GM23338 (cell line): ENCODE measurements at regions not wholly inside any gene's neighbourhood (a gene's known extent, or its start where the extent isn't known, plus 50 kb on each side); places are given as distances from the start of the nearest gene placed in this dataset.

Source experiments
- ATAC-seq: fragments of 200-7000 bp; cut with Tn5 transposase; 3 replicates; pipeline ENCODE4 v1.9.1; 2020
- DNase-seq: peaks from one replicate; pipeline ENCODE4 v3.0.0-alpha.2; 2015; ENCODE audit warnings: low spot score
- H2AFZ ChIP-seq: fragments of 200-600 bp; sonication (generic); 2 replicates; pipeline ENCODE4 v1.8.0; 2016; ENCODE audit warnings: antibody characterized with exemption, mild to moderate bottlenecking, moderate library complexity
- H3F3A ChIP-seq: fragments of 200-600 bp; sonication (generic); replicated peaks from 2 replicates; pipeline ENCODE4 v1.8.0; 2017; ENCODE audit warnings: antibody characterized with exemption, mixed run types, low read depth
- H3K27ac ChIP-seq: fragments of 200-600 bp; sonication (generic); 2 replicates; pipeline ENCODE4 v1.6.1; 2016; ENCODE audit warnings: low read depth
- H3K27me3 ChIP-seq: fragments of 200-600 bp; sonication (generic); 2 replicates; pipeline ENCODE4 v1.8.0; 2016; ENCODE audit warnings: mild to moderate bottlenecking, mixed run types, moderate library complexity; ENCODE audit not compliant: insufficient read depth
- H3K36me3 ChIP-seq: fragments of 200-600 bp; sonication (generic); 2 replicates; pipeline ENCODE4 v1.8.0; 2016; ENCODE audit warnings: mild to moderate bottlenecking; ENCODE audit not compliant: insufficient read depth
- H3K4me1 ChIP-seq: fragments of 200-600 bp; sonication (generic); 2 replicates; pipeline ENCODE4 v1.8.0; 2016; ENCODE audit warnings: mild to moderate bottlenecking, moderate library complexity; ENCODE audit not compliant: insufficient read depth
- H3K4me2 ChIP-seq: fragments of 200-600 bp; sonication (generic); 2 replicates; pipeline ENCODE4 v1.7.1; 2017; ENCODE audit warnings: mixed run types
- H3K4me3 ChIP-seq: fragments of 200-600 bp; sonication (generic); 2 replicates; pipeline ENCODE4 v1.6.1; 2016; ENCODE audit warnings: mixed run types
- H3K79me2 ChIP-seq: fragments of 200-600 bp; sonication (generic); replicated peaks from 2 replicates; pipeline ENCODE4 v1.8.0; 2017; ENCODE audit warnings: mild to moderate bottlenecking; ENCODE audit not compliant: insufficient read depth
- H3K9me2 ChIP-seq: fragments of 200-600 bp; sonication (generic); 2 replicates; pipeline ENCODE4 v1.8.0; 2017; ENCODE audit not compliant: insufficient read depth
- H4K20me1 ChIP-seq: fragments of 200-600 bp; sonication (generic); replicated peaks from 2 replicates; pipeline ENCODE4 v1.8.0; 2017; ENCODE audit warnings: mild to moderate bottlenecking; ENCODE audit not compliant: insufficient read depth
- H3K27ac Mint-ChIP-seq: 2 replicates; pipeline ENCODE4 v1.8.0; 2020; ENCODE audit warnings: inconsistent platforms, mild to moderate bottlenecking, moderate library complexity, mixed read lengths
- H3K27me3 Mint-ChIP-seq: 3 replicates; pipeline ENCODE4 v1.8.0; 2022; ENCODE audit warnings: low read depth, mild to moderate bottlenecking, moderate library complexity, mixed read lengths, inconsistent platforms; ENCODE audit not compliant: insufficient read depth, poor library complexity
- H3K36me3 Mint-ChIP-seq: 3 replicates; pipeline ENCODE4 v1.8.0; 2021; ENCODE audit warnings: low read depth, mild to moderate bottlenecking, inconsistent platforms, moderate library complexity, mixed read lengths
- H3K4me1 Mint-ChIP-seq: 3 replicates; pipeline ENCODE4 v1.8.0; 2020; ENCODE audit warnings: mild to moderate bottlenecking, inconsistent platforms, mixed read lengths
- H3K4me3 Mint-ChIP-seq: 3 replicates; pipeline ENCODE4 v1.8.0; 2021; ENCODE audit warnings: moderate library complexity, mild to moderate bottlenecking, inconsistent platforms, mixed read lengths
- H3K9me3 Mint-ChIP-seq: 3 replicates; pipeline ENCODE4 v1.8.0; 2020; ENCODE audit warnings: moderate library complexity, mild to moderate bottlenecking, inconsistent platforms, mixed read lengths
- CREB1 ChIP-seq: fragments of 250-450 bp; sonication (Bioruptor Pico); IDR thresholded peaks from 2 replicates; pipeline ENCODE4 v1.5.0; 2020; ENCODE audit warnings: low read depth, mild to moderate bottlenecking, moderate library complexity
- EZH2 ChIP-seq: fragments of 200-600 bp; sonication (generic); IDR thresholded peaks from one replicate; pipeline ENCODE4 v1.8.0; 2017; ENCODE audit warnings: antibody characterized with exemption, mild to moderate bottlenecking, low read depth; ENCODE audit not compliant: unreplicated experiment
- EZH2phosphoT487 ChIP-seq: fragments of 200-600 bp; sonication (generic); IDR thresholded peaks from one replicate; pipeline ENCODE4 v1.8.1; 2018; ENCODE audit warnings: antibody characterized with exemption; ENCODE audit not compliant: unreplicated experiment
- JUNB ChIP-seq: IDR thresholded peaks from one replicate; pipeline ENCODE4 v1.6.1; 2016; ENCODE audit warnings: antibody characterized with exemption; ENCODE audit not compliant: unreplicated experiment
- NANOG ChIP-seq: IDR thresholded peaks from 2 replicates; pipeline ENCODE4 v1.6.1; 2016; ENCODE audit warnings: antibody characterized with exemption, borderline replicate concordance
- POLR2AphosphoS5 ChIP-seq: IDR thresholded peaks from 2 replicates; pipeline ENCODE4 v1.6.1; 2016; ENCODE audit warnings: antibody characterized with exemption, low read depth
- STAT1 ChIP-seq: IDR thresholded peaks from one replicate; pipeline ENCODE4 v1.6.1; 2016; ENCODE audit warnings: antibody characterized with exemption; ENCODE audit not compliant: unreplicated experiment
- ZNF114 ChIP-seq: fragments of 250-450 bp; sonication (Bioruptor Pico); IDR thresholded peaks from 2 replicates; pipeline ENCODE4 v1.5.0; 2020; ENCODE audit warnings: mild to moderate bottlenecking, moderate library complexity
- ZNF331 ChIP-seq: fragments of 250-450 bp; sonication (Bioruptor Pico); IDR thresholded peaks from 2 replicates; pipeline ENCODE4 v1.5.0; 2020; ENCODE audit warnings: low read depth, mild to moderate bottlenecking, moderate library complexity
- TF ChIP-seq, protein P1 (sequence below): fragments of 250-450 bp; sonication (Bioruptor Pico); IDR thresholded peaks from 2 replicates; pipeline ENCODE4 v1.5.0; 2020; ENCODE audit warnings: mild to moderate bottlenecking, moderate library complexity
- TF ChIP-seq, protein P2 (sequence below): IDR thresholded peaks from one replicate; pipeline ENCODE4 v1.6.1; 2018; ENCODE audit warnings: antibody characterized with exemption; ENCODE audit not compliant: unreplicated experiment
- TF ChIP-seq, protein P3 (sequence below): IDR thresholded peaks from 2 replicates; pipeline ENCODE4 v1.6.1; 2016; ENCODE audit warnings: antibody characterized with exemption
- TF ChIP-seq, protein P4 (sequence below), 2 experiments: fragments of 200-600 bp in 1 of 2; sonication (generic) in 1 of 2; conservative IDR thresholded peaks; 2 replicates each; pipeline versions ENCODE4 v1.5.1 to v1.6.1; 2016 to 2017; ENCODE audit warnings: antibody characterized with exemption in 2 of 2, low read depth in 2 of 2, mild to moderate bottlenecking in 2 of 2, moderate library complexity in 1 of 2

DNA sequence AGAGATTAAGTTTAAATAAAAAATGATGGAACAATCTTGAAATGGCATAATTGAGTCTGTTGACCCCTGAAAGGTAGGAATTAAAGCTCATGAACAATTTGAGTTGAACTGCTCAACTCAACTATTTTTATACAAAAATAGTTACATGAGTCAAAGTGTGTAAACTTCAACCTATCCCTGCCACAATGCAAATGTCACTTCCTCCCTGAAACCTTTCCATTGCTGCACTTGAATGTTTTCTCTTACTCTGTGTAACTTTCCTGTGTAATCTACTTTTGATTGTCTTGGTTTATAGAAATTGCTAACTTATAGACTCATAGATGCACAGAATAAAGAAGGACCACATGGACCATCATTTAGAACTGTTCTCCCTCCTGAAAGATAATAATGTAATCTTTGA is 218.5 kb downstream of the GBA3 start:
- Histone ChIP-seq H3K4me3 (no peak overlapping the region), H3K36me3 (no peaks in the 10 kb centered on the region), H3K79me2 (no peaks in the 10 kb centered on the region), H3F3A (no peaks in the 10 kb centered on the region), H3K27ac (no peak overlapping the region), H3K4me1 (no peaks in the 10 kb centered on the region), H3K27me3 (no peaks in the 10 kb centered on the region), H2AFZ (no peak overlapping the region), H4K20me1 (no peaks in the 10 kb centered on the region), H3K9me2 (peaks cover 9% of the 10 kb centered on the region; the same call in 1 of the 2 replicates), H3K4me2 (no peak overlapping the region)
- no peak for TF ChIP-seq EZH2phosphoT487
- no peak for TF ChIP-seq JUNB
- no peak for TF ChIP-seq NANOG
- TF ChIP-seq, protein P1, sequence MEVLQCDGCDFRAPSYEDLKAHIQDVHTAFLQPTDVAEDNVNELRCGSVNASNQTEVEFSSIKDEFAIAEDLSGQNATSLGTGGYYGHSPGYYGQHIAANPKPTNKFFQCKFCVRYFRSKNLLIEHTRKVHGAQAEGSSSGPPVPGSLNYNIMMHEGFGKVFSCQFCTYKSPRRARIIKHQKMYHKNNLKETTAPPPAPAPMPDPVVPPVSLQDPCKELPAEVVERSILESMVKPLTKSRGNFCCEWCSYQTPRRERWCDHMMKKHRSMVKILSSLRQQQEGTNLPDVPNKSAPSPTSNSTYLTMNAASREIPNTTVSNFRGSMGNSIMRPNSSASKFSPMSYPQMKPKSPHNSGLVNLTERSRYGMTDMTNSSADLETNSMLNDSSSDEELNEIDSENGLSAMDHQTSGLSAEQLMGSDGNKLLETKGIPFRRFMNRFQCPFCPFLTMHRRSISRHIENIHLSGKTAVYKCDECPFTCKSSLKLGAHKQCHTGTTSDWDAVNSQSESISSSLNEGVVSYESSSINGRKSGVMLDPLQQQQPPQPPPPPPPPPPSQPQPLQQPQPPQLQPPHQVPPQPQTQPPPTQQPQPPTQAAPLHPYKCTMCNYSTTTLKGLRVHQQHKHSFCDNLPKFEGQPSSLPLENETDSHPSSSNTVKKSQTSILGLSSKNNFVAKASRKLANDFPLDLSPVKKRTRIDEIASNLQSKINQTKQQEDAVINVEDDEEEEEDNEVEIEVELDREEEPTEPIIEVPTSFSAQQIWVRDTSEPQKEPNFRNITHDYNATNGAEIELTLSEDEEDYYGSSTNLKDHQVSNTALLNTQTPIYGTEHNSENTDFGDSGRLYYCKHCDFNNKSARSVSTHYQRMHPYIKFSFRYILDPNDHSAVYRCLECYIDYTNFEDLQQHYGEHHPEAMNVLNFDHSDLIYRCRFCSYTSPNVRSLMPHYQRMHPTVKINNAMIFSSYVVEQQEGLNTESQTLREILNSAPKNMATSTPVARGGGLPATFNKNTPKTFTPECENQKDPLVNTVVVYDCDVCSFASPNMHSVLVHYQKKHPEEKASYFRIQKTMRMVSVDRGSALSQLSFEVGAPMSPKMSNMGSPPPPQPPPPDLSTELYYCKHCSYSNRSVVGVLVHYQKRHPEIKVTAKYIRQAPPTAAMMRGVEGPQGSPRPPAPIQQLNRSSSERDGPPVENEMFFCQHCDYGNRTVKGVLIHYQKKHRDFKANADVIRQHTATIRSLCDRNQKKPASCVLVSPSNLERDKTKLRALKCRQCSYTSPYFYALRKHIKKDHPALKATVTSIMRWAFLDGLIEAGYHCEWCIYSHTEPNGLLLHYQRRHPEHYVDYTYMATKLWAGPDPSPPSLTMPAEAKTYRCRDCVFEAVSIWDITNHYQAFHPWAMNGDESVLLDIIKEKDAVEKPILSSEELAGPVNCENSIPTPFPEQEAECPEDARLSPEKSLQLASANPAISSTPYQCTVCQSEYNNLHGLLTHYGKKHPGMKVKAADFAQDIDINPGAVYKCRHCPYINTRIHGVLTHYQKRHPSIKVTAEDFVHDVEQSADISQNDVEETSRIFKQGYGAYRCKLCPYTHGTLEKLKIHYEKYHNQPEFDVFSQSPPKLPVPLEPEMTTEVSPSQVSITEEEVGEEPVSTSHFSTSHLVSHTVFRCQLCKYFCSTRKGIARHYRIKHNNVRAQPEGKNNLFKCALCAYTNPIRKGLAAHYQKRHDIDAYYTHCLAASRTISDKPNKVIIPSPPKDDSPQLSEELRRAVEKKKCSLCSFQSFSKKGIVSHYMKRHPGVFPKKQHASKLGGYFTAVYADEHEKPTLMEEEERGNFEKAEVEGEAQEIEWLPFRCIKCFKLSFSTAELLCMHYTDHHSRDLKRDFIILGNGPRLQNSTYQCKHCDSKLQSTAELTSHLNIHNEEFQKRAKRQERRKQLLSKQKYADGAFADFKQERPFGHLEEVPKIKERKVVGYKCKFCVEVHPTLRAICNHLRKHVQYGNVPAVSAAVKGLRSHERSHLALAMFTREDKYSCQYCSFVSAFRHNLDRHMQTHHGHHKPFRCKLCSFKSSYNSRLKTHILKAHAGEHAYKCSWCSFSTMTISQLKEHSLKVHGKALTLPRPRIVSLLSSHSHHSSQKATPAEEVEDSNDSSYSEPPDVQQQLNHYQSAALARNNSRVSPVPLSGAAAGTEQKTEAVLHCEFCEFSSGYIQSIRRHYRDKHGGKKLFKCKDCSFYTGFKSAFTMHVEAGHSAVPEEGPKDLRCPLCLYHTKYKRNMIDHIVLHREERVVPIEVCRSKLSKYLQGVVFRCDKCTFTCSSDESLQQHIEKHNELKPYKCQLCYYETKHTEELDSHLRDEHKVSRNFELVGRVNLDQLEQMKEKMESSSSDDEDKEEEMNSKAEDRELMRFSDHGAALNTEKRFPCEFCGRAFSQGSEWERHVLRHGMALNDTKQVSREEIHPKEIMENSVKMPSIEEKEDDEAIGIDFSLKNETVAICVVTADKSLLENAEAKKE = no peak
- no peak for TF ChIP-seq CREB1 (CRISPR knock-in tag)
- TF ChIP-seq, protein P2, sequence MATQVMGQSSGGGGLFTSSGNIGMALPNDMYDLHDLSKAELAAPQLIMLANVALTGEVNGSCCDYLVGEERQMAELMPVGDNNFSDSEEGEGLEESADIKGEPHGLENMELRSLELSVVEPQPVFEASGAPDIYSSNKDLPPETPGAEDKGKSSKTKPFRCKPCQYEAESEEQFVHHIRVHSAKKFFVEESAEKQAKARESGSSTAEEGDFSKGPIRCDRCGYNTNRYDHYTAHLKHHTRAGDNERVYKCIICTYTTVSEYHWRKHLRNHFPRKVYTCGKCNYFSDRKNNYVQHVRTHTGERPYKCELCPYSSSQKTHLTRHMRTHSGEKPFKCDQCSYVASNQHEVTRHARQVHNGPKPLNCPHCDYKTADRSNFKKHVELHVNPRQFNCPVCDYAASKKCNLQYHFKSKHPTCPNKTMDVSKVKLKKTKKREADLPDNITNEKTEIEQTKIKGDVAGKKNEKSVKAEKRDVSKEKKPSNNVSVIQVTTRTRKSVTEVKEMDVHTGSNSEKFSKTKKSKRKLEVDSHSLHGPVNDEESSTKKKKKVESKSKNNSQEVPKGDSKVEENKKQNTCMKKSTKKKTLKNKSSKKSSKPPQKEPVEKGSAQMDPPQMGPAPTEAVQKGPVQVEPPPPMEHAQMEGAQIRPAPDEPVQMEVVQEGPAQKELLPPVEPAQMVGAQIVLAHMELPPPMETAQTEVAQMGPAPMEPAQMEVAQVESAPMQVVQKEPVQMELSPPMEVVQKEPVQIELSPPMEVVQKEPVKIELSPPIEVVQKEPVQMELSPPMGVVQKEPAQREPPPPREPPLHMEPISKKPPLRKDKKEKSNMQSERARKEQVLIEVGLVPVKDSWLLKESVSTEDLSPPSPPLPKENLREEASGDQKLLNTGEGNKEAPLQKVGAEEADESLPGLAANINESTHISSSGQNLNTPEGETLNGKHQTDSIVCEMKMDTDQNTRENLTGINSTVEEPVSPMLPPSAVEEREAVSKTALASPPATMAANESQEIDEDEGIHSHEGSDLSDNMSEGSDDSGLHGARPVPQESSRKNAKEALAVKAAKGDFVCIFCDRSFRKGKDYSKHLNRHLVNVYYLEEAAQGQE = no peak
- TF ChIP-seq, protein P3, sequence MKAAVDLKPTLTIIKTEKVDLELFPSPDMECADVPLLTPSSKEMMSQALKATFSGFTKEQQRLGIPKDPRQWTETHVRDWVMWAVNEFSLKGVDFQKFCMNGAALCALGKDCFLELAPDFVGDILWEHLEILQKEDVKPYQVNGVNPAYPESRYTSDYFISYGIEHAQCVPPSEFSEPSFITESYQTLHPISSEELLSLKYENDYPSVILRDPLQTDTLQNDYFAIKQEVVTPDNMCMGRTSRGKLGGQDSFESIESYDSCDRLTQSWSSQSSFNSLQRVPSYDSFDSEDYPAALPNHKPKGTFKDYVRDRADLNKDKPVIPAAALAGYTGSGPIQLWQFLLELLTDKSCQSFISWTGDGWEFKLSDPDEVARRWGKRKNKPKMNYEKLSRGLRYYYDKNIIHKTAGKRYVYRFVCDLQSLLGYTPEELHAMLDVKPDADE = no peak
- TF ChIP-seq, protein P4, sequence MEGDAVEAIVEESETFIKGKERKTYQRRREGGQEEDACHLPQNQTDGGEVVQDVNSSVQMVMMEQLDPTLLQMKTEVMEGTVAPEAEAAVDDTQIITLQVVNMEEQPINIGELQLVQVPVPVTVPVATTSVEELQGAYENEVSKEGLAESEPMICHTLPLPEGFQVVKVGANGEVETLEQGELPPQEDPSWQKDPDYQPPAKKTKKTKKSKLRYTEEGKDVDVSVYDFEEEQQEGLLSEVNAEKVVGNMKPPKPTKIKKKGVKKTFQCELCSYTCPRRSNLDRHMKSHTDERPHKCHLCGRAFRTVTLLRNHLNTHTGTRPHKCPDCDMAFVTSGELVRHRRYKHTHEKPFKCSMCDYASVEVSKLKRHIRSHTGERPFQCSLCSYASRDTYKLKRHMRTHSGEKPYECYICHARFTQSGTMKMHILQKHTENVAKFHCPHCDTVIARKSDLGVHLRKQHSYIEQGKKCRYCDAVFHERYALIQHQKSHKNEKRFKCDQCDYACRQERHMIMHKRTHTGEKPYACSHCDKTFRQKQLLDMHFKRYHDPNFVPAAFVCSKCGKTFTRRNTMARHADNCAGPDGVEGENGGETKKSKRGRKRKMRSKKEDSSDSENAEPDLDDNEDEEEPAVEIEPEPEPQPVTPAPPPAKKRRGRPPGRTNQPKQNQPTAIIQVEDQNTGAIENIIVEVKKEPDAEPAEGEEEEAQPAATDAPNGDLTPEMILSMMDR (conservative IDR thresholded peaks at IDR 0.05; ENCODE audit: low read depth in 2 of 2) = no peak
- no peak for TF ChIP-seq EZH2
- no peak for TF ChIP-seq POLR2AphosphoS5
- no peak for TF ChIP-seq STAT1
- no peak for TF ChIP-seq ZNF114 (CRISPR knock-in tag)
- TF ChIP-seq ZNF331 (CRISPR knock-in tag) = no peak
- ATAC-seq (no peak), DNase-seq (no peak)
- H3K27me3 Mint-ChIP-seq = no peaks in the 10 kb centered on the region
- H3K4me3 Mint-ChIP-seq = no peak overlapping the region
- H3K36me3 Mint-ChIP-seq = no peaks in the 10 kb centered on the region
- H3K4me1 Mint-ChIP-seq = peaks cover 3% of the 10 kb centered on the region; the same call in 1 of the 3 replicates
- H3K9me3 Mint-ChIP-seq = peaks cover 6% of the 10 kb centered on the region; the same call in 1 of the 3 replicates
- no peak overlapping the region for H3K27ac Mint-ChIP-seq
